WI38 (cell line): ENCODE measurements at regions not wholly inside any gene's neighbourhood (a gene's known extent, or its start where the extent isn't known, plus 50 kb on each side); places are given as distances from the start of the nearest gene placed in this dataset.
"Not testable (repeated sequence)": the region's sequence is repeated elsewhere in the genome, so short reads cannot be mapped to it uniquely, and the experiment has no call there.

Experiments
- H3K4me3 ChIP-seq: 2 replicates; pipeline ENCODE4 v1.5.1; 2011; ENCODE audit warnings: low read depth, mild to moderate bottlenecking, control low read depth, low read length
- CTCF ChIP-seq: IDR thresholded peaks from 2 replicates; pipeline ENCODE4 v1.5.1; 2012; ENCODE audit warnings: low read depth, mild to moderate bottlenecking, control low read depth, low read length

- TF ChIP-seq CTCF, result no peak
- H3K4me3 ChIP-seq, result no peak overlapping the region
Measured at GRCh38 chr10:9452056-9452455, 1397.6 kb downstream of the GATA3 start.

- H3K4me3 ChIP-seq, result not testable (repeated sequence)
Measured at GRCh38 chr10:9453871-9454270, 1399.4 kb downstream of the GATA3 start.

- no peak for TF ChIP-seq CTCF
- H3K4me3 ChIP-seq, result no peak overlapping the region
Measured at GRCh38 chr10:9469663-9470205, 1415.2 kb downstream of the GATA3 start.

GRCh38 chr10:9470581-9470980 lies 1416.1 kb downstream of the GATA3 start:
- no peak overlapping the region for H3K4me3 ChIP-seq
- no peak for TF ChIP-seq CTCF

GRCh38 chr10:9501944-9502343 lies 1447.5 kb downstream of the GATA3 start:
- no peak overlapping the region for H3K4me3 ChIP-seq
- no peak for TF ChIP-seq CTCF

- no peak for TF ChIP-seq CTCF
- no peak overlapping the region for H3K4me3 ChIP-seq
Measured at GRCh38 chr10:9504227-9504626, 1449.7 kb downstream of the GATA3 start.

- TF ChIP-seq CTCF, result no peak
- H3K4me3 ChIP-seq, result no peak overlapping the region
Measured at GRCh38 chr10:9505546-9505945, 1451.1 kb downstream of the GATA3 start.

GRCh38 chr10:9508606-9509005 lies 1454.1 kb downstream of the GATA3 start:
- TF ChIP-seq CTCF, result no peak
- no peak overlapping the region for H3K4me3 ChIP-seq
